ENCODE measurements at regions not wholly inside any gene's neighbourhood (a gene's known extent, or its start where the extent isn't known, plus 50 kb on each side); places are given as distances from the start of the nearest gene placed in this dataset.

GRCh38 chr9:17865881-17866280 is 287.0 kb downstream of the SH3GL2 start:
- TF ChIP-seq CTCF (IDR thresholded peaks at IDR 0.05; ENCODE audit: extremely low read depth, insufficient read depth, missing control alignments), result no peak
- in situ Hi-C loops (cut with MboI; ENCODE audit: low pct_unique_long_range_greater_than_20kb, low sequenced_read_pairs, unreplicated experiment), result no loop called here
- DNase-seq (ENCODE audit: low spot score), result no peak

GRCh38 chr9:17870722-17871121 is 291.9 kb downstream of the SH3GL2 start:
- in situ Hi-C loops (cut with MboI; ENCODE audit: low pct_unique_long_range_greater_than_20kb, low sequenced_read_pairs, unreplicated experiment), result no loop called here
- TF ChIP-seq CTCF (IDR thresholded peaks at IDR 0.05; ENCODE audit: extremely low read depth, insufficient read depth, missing control alignments), result no peak
- DNase-seq (ENCODE audit: low spot score), result no peak

- no peak for DNase-seq (ENCODE audit: low spot score)
- in situ Hi-C loops (cut with MboI; ENCODE audit: low pct_unique_long_range_greater_than_20kb, low sequenced_read_pairs, unreplicated experiment), result no loop called here
- TF ChIP-seq CTCF (IDR thresholded peaks at IDR 0.05; ENCODE audit: extremely low read depth, insufficient read depth, missing control alignments), result no peak
Observed at GRCh38 chr9:17871213-17871890, 292.5 kb downstream of the SH3GL2 start.

GRCh38 chr9:17875886-17876285 is 297.0 kb downstream of the SH3GL2 start:
- no peak for TF ChIP-seq CTCF (IDR thresholded peaks at IDR 0.05; ENCODE audit: extremely low read depth, insufficient read depth, missing control alignments)
- no peak for DNase-seq (ENCODE audit: low spot score)
- in situ Hi-C loops (cut with MboI; ENCODE audit: low pct_unique_long_range_greater_than_20kb, low sequenced_read_pairs, unreplicated experiment), result no loop called here

GRCh38 chr9:17876687-17877086 is 297.8 kb downstream of the SH3GL2 start:
- TF ChIP-seq CTCF (IDR thresholded peaks at IDR 0.05; ENCODE audit: extremely low read depth, insufficient read depth, missing control alignments), result no peak
- DNase-seq (ENCODE audit: low spot score), result no peak
- in situ Hi-C loops (cut with MboI; ENCODE audit: low pct_unique_long_range_greater_than_20kb, low sequenced_read_pairs, unreplicated experiment), result no loop called here

GRCh38 chr9:17878810-17879370 is 300.0 kb downstream of the SH3GL2 start:
- no peak for DNase-seq (ENCODE audit: low spot score)
- TF ChIP-seq CTCF (IDR thresholded peaks at IDR 0.05; ENCODE audit: extremely low read depth, insufficient read depth, missing control alignments), result no peak
- in situ Hi-C loops (cut with MboI; ENCODE audit: low pct_unique_long_range_greater_than_20kb, low sequenced_read_pairs, unreplicated experiment), result no loop called here

Data from GM13977 (cell line).